Jurkat, Clone E6-1 (cell line): ENCODE measurements at regions not wholly inside any gene's neighbourhood (a gene's known extent, or its start where the extent isn't known, plus 50 kb on each side); places are given as distances from the start of the nearest gene placed in this dataset.

Experiments used
- DNase-seq: peaks from one replicate; pipeline ENCODE4 v3.0.0-alpha.2; 2011; ENCODE audit warnings: low read depth, low spot score
- H3K4me3 ChIP-seq: 2 replicates; pipeline ENCODE4 v1.5.1; 2011; ENCODE audit warnings: mild to moderate bottlenecking, low read length, control low read depth, moderate library complexity

DNA sequence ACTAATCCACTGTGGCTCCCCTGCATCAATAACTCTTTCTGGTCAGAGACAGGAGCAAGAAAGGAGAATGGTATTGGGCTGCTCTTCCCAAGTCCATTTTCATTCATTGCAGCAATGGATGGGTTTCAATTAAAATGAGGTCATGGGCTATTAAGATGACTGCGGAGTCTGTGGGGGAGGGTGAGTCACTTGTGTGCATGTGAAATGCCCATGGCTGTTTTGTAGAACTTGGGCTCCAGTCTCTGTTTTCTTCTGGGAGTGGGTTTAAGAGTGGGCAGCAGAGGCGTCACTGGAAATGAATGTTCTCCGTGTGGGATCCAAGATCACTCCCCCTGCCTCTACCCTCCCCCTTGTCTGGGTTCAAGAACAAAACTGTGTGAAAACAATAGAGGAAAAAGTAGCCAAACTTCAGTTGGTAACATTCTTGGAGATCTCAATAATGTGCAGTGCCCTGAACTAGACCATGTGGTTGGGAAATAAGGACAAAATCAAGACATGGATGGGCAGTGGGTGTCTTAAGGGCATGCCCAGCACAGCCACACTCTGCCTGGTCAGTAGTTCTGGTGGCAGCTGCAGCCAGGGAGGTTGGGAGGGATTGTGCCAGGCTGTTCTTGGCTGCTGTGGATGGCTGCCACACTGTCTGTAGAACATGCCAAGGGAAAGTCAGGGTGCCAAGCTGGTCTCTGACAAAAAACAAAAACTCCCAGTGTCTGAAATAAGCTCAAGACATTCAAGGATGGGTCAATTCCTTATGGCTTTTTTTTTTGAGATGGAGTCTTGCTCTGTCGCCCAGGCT, 68.2 kb upstream of the CXCR4 start:
- no peak overlapping the region for H3K4me3 ChIP-seq
- DNase-seq: no peak

DNA sequence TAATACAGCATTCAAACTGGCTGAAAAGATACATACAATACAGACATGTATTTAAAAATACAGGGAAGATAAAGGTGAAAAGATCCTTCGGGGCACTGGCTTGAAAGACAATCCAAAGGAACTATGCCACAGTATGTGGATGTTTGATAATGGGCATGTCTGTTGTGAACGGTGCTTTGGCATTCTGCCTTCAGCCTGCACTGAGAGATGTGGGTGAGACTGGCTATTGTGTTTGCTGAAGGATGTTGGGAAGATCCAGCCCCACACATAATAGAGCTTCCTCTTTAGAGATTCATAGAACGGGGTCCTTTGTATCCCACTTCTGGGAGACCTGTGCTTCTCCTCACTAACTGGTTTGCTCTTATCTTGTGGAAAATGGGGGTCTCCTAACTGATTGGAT, 65.1 kb upstream of the CXCR4 start:
- no peak for DNase-seq

DNA sequence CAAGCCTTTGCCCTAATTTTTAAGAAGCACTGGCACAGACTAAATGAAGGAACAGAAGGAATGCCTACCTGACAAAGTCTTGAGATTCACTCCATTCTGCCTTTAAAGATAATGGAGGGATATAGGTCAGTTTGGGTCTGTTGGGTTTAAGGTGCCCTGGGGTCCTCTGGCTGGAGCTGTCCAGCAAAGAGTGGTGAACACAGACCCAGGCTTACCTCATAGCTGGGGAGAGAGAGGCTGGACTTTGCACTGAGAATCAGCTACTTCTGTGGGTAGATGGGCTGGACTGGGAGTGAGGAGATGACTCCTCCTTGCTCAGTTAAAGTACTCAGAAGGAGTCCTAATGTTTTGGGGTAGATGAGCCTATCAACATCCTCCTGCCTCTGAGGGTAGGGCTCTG, 64.4 kb upstream of the CXCR4 start:
- DNase-seq: no peak
- H3K4me3 ChIP-seq: no peak overlapping the region

More for the DNA sequence above, 65.1 kb upstream of the CXCR4 start:
- no peak overlapping the region for H3K4me3 ChIP-seq

- no peak for DNase-seq
- no peak overlapping the region for H3K4me3 ChIP-seq
Observed at GRCh38 chr2:136179602-136179975, 61.6 kb upstream of the CXCR4 start.

DNA sequence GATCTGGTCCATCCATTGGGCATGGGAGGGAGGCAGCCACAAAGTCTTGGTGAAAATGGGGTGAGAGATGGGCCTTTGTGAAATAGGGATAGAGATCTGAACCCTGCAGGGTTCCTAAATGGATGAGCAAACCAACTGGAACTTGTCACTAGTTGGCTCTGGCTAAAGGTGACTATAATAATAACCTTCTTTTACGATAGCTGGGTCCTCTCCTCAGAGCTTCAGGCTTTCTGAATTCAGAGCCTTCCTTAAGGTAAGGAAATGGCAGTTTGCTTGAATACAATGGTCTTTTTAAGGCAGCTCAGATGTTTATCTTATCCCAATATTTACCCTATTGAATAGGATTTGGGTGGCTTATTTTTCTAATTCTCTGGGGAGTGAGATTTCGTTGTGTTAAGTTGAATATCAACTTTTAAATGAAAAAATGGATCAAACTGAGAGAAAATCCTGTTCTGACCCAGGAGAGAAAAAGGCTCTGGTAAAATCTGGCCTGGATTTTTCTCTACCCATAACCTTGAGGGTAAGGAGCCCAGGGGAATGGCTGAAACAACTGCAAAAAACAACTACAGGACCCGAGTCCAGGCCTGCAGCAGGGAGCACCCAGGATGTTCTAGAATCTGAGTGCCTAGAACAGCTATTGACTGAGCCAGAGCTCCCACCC, 61.1 kb upstream of the CXCR4 start:
- no peak overlapping the region for H3K4me3 ChIP-seq
- DNase-seq: no peak

DNA sequence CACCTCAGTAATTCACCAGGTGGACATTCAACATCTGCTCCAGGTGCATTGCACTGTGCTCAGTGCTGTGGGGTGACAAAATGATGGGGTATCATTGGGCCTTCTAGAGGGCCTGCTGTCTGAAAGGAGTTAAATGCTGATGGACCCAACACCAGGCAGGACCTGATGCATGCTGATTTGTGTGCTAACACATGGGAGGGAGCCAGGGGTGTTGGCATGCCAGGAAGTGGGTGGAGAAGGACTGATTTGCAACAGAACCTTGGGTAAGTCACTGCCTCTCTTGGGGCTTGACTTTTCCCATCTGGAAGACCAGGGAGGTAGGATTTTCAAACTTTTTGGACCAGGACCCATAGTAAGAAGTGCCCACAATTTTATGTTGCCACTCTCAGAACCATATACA, 57.9 kb upstream of the CXCR4 start:
- no peak for DNase-seq

GRCh38 chr2:136175466-136175865, 57.5 kb upstream of the CXCR4 start:
- no peak overlapping the region for H3K4me3 ChIP-seq
- no peak for DNase-seq

More for the DNA sequence above, 57.9 kb upstream of the CXCR4 start:
- no peak overlapping the region for H3K4me3 ChIP-seq

- H3K4me3 ChIP-seq: no peak overlapping the region
- DNase-seq: peak; percentile 46
Observed at GRCh38 chr2:136173126-136173525, 55.2 kb upstream of the CXCR4 start.

GRCh38 chr2:136171223-136171622, 53.3 kb upstream of the CXCR4 start:
- no peak for DNase-seq
- H3K4me3 ChIP-seq: no peak overlapping the region

DNA sequence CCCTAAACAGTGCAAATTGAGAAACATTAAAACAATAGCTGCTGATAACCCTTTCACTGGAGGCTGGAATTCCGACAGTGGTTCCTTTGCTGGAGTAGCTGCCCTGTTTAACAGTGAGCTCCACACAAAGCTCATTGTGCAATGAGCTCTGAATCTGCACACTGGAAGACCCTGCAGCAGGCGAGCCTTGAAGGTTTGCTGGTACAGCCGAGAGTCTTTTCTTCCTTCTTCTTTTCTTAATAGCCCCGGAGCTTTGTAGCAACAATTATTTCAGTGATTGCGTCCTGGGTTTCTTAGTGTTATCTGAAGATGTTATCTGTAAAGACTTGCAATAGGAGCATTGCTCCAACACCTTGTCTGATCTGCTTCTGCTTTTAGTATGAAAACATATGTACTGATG, 50.8 kb upstream of the CXCR4 start:
- no peak overlapping the region for H3K4me3 ChIP-seq
- DNase-seq: no peak

GRCh38 chr2:136167721-136168475, 49.9 kb upstream of the CXCR4 start:
- DNase-seq: no peak

More at GRCh38 chr2:136167721-136168475, 49.9 kb upstream of the CXCR4 start:
- no peak overlapping the region for H3K4me3 ChIP-seq
